NCI-H1105 (cell line): ENCODE measurements at regions not wholly inside any gene's neighbourhood (a gene's known extent, or its start where the extent isn't known, plus 50 kb on each side); places are given as distances from the start of the nearest gene placed in this dataset.
"Not testable (repeated sequence)": the region's sequence is repeated elsewhere in the genome, so short reads cannot be mapped to it uniquely, and the experiment has no call there.

Source experiments
- DNase-seq: peaks from one replicate; lab custom pipeline; 2025; lab: John Stamatoyannopoulos, UW

- DNase-seq, result no peak
Observed at GRCh38 chr4:104549736-104550135, 55.0 kb upstream of the CXXC4 start.

GRCh38 chr4:104559502-104559901 is 64.8 kb upstream of the CXXC4 start:
- no peak for DNase-seq

- DNase-seq, result no peak
Observed at GRCh38 chr4:104571341-104571740, 76.6 kb upstream of the CXXC4 start.

- DNase-seq, result no peak
Observed at GRCh38 chr4:104574371-104574770, 79.7 kb upstream of the CXXC4 start.

- DNase-seq, result no peak
Observed at GRCh38 chr4:104575278-104575677, 80.6 kb upstream of the CXXC4 start.

GRCh38 chr4:104577405-104577804 is 82.7 kb upstream of the CXXC4 start:
- DNase-seq, result no peak

GRCh38 chr4:104581476-104581875 is 86.8 kb upstream of the CXXC4 start:
- DNase-seq, result not testable (repeated sequence)

GRCh38 chr4:104582056-104582455 is 87.4 kb upstream of the CXXC4 start:
- DNase-seq, result not testable (repeated sequence)

- peak; percentile 18 for DNase-seq
Observed at GRCh38 chr4:104589264-104589868, 94.7 kb upstream of the CXXC4 start.

- DNase-seq, result peak; percentile 79
Observed at GRCh38 chr4:104591510-104591911, 96.8 kb upstream of the CXXC4 start.

- DNase-seq, result no peak
Observed at GRCh38 chr4:104592183-104592582, 97.5 kb upstream of the CXXC4 start.

GRCh38 chr4:104593019-104593418 is 98.3 kb upstream of the CXXC4 start:
- DNase-seq, result no peak

- DNase-seq, result no peak
Observed at GRCh38 chr4:104596189-104596588, 101.5 kb upstream of the CXXC4 start.

GRCh38 chr4:104615496-104615895 is 120.8 kb upstream of the CXXC4 start:
- DNase-seq, result no peak

- DNase-seq, result no peak
Observed at GRCh38 chr4:104615926-104616325, 121.2 kb upstream of the CXXC4 start.

GRCh38 chr4:104616401-104616820 is 121.7 kb upstream of the CXXC4 start:
- DNase-seq, result no peak

GRCh38 chr4:104625706-104626105 is 131.0 kb upstream of the CXXC4 start:
- DNase-seq, result no peak

GRCh38 chr4:104629601-104630000 is 134.9 kb upstream of the CXXC4 start:
- no peak for DNase-seq

- no peak for DNase-seq
Observed at GRCh38 chr4:104630272-104630671, 135.6 kb upstream of the CXXC4 start.

- no peak for DNase-seq
Observed at GRCh38 chr4:104631000-104631399, 136.3 kb upstream of the CXXC4 start.

GRCh38 chr4:104641418-104641817 is 146.7 kb upstream of the CXXC4 start:
- no peak for DNase-seq

GRCh38 chr4:104642521-104642920 is 147.8 kb upstream of the CXXC4 start:
- DNase-seq, result no peak

- no peak for DNase-seq
Observed at GRCh38 chr4:104643805-104644204, 149.1 kb upstream of the CXXC4 start.

- DNase-seq, result no peak
Observed at GRCh38 chr4:104649631-104650030, 154.9 kb upstream of the CXXC4 start.
